Renal cortical epithelial cell (primary cell): ENCODE measurements at regions not wholly inside any gene's neighbourhood (a gene's known extent, or its start where the extent isn't known, plus 50 kb on each side); places are given as distances from the start of the nearest gene placed in this dataset.
A peak's percentile ranks its signal among the peaks of the same experiment; 100 is the strongest.
"Not testable (repeated sequence)": the region's sequence is repeated elsewhere in the genome, so short reads cannot be mapped to it uniquely, and the experiment has no call there.

Experiments used
- DNase-seq: peaks from one replicate; pipeline ENCODE4 v3.0.0-alpha.2; 2011; ENCODE audit warnings: low read depth

GRCh38 chr4:189767941-189768340 is 172.7 kb upstream of the FRG1 start:
- no peak for DNase-seq

GRCh38 chr4:189769131-189769530 is 171.5 kb upstream of the FRG1 start:
- DNase-seq, result no peak

- DNase-seq, result no peak
Measured at GRCh38 chr4:189771696-189772361, 168.8 kb upstream of the FRG1 start.

- no peak for DNase-seq
Measured at GRCh38 chr4:189773909-189774308, 166.8 kb upstream of the FRG1 start.

- no peak for DNase-seq
Measured at GRCh38 chr4:189779281-189779980, 161.2 kb upstream of the FRG1 start.

- no peak for DNase-seq
Measured at GRCh38 chr4:189780391-189780790, 160.3 kb upstream of the FRG1 start.

GRCh38 chr4:189784651-189785050 is 156.0 kb upstream of the FRG1 start:
- DNase-seq, result no peak

- DNase-seq, result no peak
Measured at GRCh38 chr4:189785257-189785656, 155.4 kb upstream of the FRG1 start.

GRCh38 chr4:189786447-189786846 is 154.2 kb upstream of the FRG1 start:
- no peak for DNase-seq

GRCh38 chr4:189787216-189788031 is 153.2 kb upstream of the FRG1 start:
- no peak for DNase-seq

GRCh38 chr4:189792924-189793618 is 147.6 kb upstream of the FRG1 start:
- DNase-seq, result peak; percentile 41

GRCh38 chr4:189800545-189801088 is 140.1 kb upstream of the FRG1 start:
- DNase-seq, result no peak

GRCh38 chr4:189802884-189803283 is 137.8 kb upstream of the FRG1 start:
- DNase-seq, result no peak

GRCh38 chr4:189804894-189805293 is 135.8 kb upstream of the FRG1 start:
- DNase-seq, result no peak

GRCh38 chr4:189806506-189806905 is 134.2 kb upstream of the FRG1 start:
- no peak for DNase-seq

- DNase-seq, result no peak
Measured at GRCh38 chr4:189807031-189807430, 133.6 kb upstream of the FRG1 start.

- no peak for DNase-seq
Measured at GRCh38 chr4:189809241-189809735, 131.4 kb upstream of the FRG1 start.

- no peak for DNase-seq
Measured at GRCh38 chr4:189809839-189810238, 130.8 kb upstream of the FRG1 start.

GRCh38 chr4:189810318-189811181 is 130.1 kb upstream of the FRG1 start:
- not testable (repeated sequence) for DNase-seq

- no peak for DNase-seq
Measured at GRCh38 chr4:189815404-189816192, 125.1 kb upstream of the FRG1 start.
